ENCODE measurements at regions not wholly inside any gene's neighbourhood (a gene's known extent, or its start where the extent isn't known, plus 50 kb on each side); places are given as distances from the start of the nearest gene placed in this dataset.

- Mint-ChIP-seq H3K36me3 (ENCODE audit: insufficient read depth, unreplicated experiment) (no peaks in the 10 kb centered on the region), H3K9me3 (ENCODE audit: unreplicated experiment) (peaks cover 8% of the 10 kb centered on the region), H3K4me1 (ENCODE audit: insufficient read depth, unreplicated experiment) (no peaks in the 10 kb centered on the region), H3K27ac (ENCODE audit: low read depth, unreplicated experiment) (no peak overlapping the region), H3K27me3 (ENCODE audit: insufficient read depth, unreplicated experiment) (peaks cover 45% of the 10 kb centered on the region), H3K4me3 (ENCODE audit: unreplicated experiment) (no peak overlapping the region)
- intact Hi-C loops (cut with micrococcal nuclease), result no loop called here
- no TSS peak for BruUV-seq (replicated peaks)
- DNase-seq (ENCODE audit: unreplicated experiment), result no peak
- ChIA-PET CTCF (no interaction called here), POLR2A (no interaction called here)
- TF ChIP-seq CTCF (IDR thresholded peaks at IDR 0.05; ENCODE audit: unreplicated experiment), result no peak
Observed at GRCh38 chr22:27370987-27371386, 430.6 kb downstream of the MN1 start.

- no peak for DNase-seq (ENCODE audit: unreplicated experiment)
- H3K9me3 Mint-ChIP-seq (ENCODE audit: unreplicated experiment), result peaks cover 8% of the 10 kb centered on the region
- intact Hi-C loops (cut with micrococcal nuclease), result no loop called here
- no peak overlapping the region for H3K4me3 Mint-ChIP-seq (ENCODE audit: unreplicated experiment)
- ChIA-PET POLR2A (interaction anchor here (0.7 kb wide), 1 partner anchor 10 kb away, joined by 3 read pairs; no protein-coding TSS in a partner anchor), CTCF (no interaction called here)
- H3K36me3 Mint-ChIP-seq (ENCODE audit: insufficient read depth, unreplicated experiment), result no peaks in the 10 kb centered on the region
- no TSS peak for BruUV-seq (replicated peaks)
- H3K27ac Mint-ChIP-seq (ENCODE audit: low read depth, unreplicated experiment), result no peak overlapping the region
- peaks cover 32% of the 10 kb centered on the region for H3K27me3 Mint-ChIP-seq (ENCODE audit: insufficient read depth, unreplicated experiment)
- H3K4me1 Mint-ChIP-seq (ENCODE audit: insufficient read depth, unreplicated experiment), result no peaks in the 10 kb centered on the region
- no peak for TF ChIP-seq CTCF (IDR thresholded peaks at IDR 0.05; ENCODE audit: unreplicated experiment)
Observed at GRCh38 chr22:27372364-27372763, 429.2 kb downstream of the MN1 start.

GRCh38 chr22:27372969-27373670 is 428.4 kb downstream of the MN1 start:
- intact Hi-C loops (cut with micrococcal nuclease), result no loop called here
- DNase-seq (ENCODE audit: unreplicated experiment), result no peak
- Mint-ChIP-seq H3K27ac (ENCODE audit: low read depth, unreplicated experiment) (no peak overlapping the region), H3K4me3 (ENCODE audit: unreplicated experiment) (no peak overlapping the region), H3K9me3 (ENCODE audit: unreplicated experiment) (peaks cover 8% of the 10 kb centered on the region), H3K27me3 (ENCODE audit: insufficient read depth, unreplicated experiment) (peaks cover 24% of the 10 kb centered on the region), H3K36me3 (ENCODE audit: insufficient read depth, unreplicated experiment) (no peaks in the 10 kb centered on the region), H3K4me1 (ENCODE audit: insufficient read depth, unreplicated experiment) (no peaks in the 10 kb centered on the region)
- no TSS peak for BruUV-seq (replicated peaks)
- TF ChIP-seq CTCF (IDR thresholded peaks at IDR 0.05; ENCODE audit: unreplicated experiment), result no peak
- ChIA-PET CTCF (interaction anchor here (0.5 kb wide), 1 partner anchor 701 kb away, joined by 3 read pairs; no protein-coding TSS in a partner anchor), POLR2A (interaction anchor here (0.7 kb wide), 1 partner anchor 9 kb away, joined by 3 read pairs; no protein-coding TSS in a partner anchor)

- no peak overlapping the region for H3K27ac Mint-ChIP-seq (ENCODE audit: low read depth, unreplicated experiment)
- DNase-seq (ENCODE audit: unreplicated experiment), result no peak
- peaks cover 16% of the 10 kb centered on the region for H3K27me3 Mint-ChIP-seq (ENCODE audit: insufficient read depth, unreplicated experiment)
- H3K4me1 Mint-ChIP-seq (ENCODE audit: insufficient read depth, unreplicated experiment), result no peaks in the 10 kb centered on the region
- H3K4me3 Mint-ChIP-seq (ENCODE audit: unreplicated experiment), result no peak overlapping the region
- no peak for TF ChIP-seq CTCF (IDR thresholded peaks at IDR 0.05; ENCODE audit: unreplicated experiment)
- H3K9me3 Mint-ChIP-seq (ENCODE audit: unreplicated experiment), result peaks cover 8% of the 10 kb centered on the region
- no peaks in the 10 kb centered on the region for H3K36me3 Mint-ChIP-seq (ENCODE audit: insufficient read depth, unreplicated experiment)
- intact Hi-C loops (cut with micrococcal nuclease), result no loop called here
- no TSS peak for BruUV-seq (replicated peaks)
- ChIA-PET CTCF (interaction anchor here (0.6 kb wide), 1 partner anchor 110 kb away, joined by 5 read pairs; no protein-coding TSS in a partner anchor), POLR2A (no interaction called here)
Observed at GRCh38 chr22:27377501-27378295, 423.9 kb downstream of the MN1 start.
